ENCODE measurements at regions not wholly inside any gene's neighbourhood (a gene's known extent, or its start where the extent isn't known, plus 50 kb on each side); places are given as distances from the start of the nearest gene placed in this dataset.

DNA sequence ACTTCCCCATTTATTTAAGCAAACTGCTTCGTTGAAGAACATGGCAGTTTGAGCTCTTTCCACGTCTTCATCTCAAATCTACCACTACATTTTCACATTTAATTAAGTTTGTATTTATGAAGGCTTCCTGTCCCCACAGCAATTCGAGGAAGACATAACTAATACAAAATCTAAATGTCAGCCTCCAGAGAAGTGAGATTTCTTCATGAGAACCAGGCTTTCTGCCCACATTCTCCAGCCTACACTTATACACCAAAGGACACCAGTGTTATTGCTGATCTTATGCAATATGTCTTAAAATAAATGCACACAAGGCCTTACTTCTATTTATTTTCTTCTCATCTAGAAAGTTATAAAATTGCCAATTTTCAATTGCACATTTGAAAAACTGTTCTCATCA, 1209.3 kb upstream of the FAM98A start:
- Histone ChIP-seq H3K79me2 (ENCODE audit: insufficient read depth, low read length) (no peaks in the 10 kb centered on the region), H3K9me2 (replicated peaks; ENCODE audit: insufficient read depth, low read length) (no peaks in the 10 kb centered on the region), H3K4me3 (ENCODE audit: insufficient read depth, low read length, poor library complexity, severe bottlenecking) (no peak overlapping the region), H3K9ac (ENCODE audit: low read length) (no peak overlapping the region), H4K20me1 (ENCODE audit: low read depth, low read length) (no peaks in the 10 kb centered on the region), H3K4me2 (ENCODE audit: low read depth, low read length, poor library complexity, severe bottlenecking) (no peak overlapping the region), H3K9me3 (ENCODE audit: insufficient read depth, low read length) (no peaks in the 10 kb centered on the region), H3K36me3 (ENCODE audit: low read length) (no peaks in the 10 kb centered on the region), H3K27ac (ENCODE audit: low read depth, low read length) (no peak overlapping the region), H3F3A (ENCODE audit: insufficient read depth) (no peaks in the 10 kb centered on the region), H3K27me3 (ENCODE audit: low read length) (no peaks in the 10 kb centered on the region), H2AFZ (ENCODE audit: low read depth, low read length, severe bottlenecking) (no peak overlapping the region)
- TF ChIP-seq, protein P1, sequence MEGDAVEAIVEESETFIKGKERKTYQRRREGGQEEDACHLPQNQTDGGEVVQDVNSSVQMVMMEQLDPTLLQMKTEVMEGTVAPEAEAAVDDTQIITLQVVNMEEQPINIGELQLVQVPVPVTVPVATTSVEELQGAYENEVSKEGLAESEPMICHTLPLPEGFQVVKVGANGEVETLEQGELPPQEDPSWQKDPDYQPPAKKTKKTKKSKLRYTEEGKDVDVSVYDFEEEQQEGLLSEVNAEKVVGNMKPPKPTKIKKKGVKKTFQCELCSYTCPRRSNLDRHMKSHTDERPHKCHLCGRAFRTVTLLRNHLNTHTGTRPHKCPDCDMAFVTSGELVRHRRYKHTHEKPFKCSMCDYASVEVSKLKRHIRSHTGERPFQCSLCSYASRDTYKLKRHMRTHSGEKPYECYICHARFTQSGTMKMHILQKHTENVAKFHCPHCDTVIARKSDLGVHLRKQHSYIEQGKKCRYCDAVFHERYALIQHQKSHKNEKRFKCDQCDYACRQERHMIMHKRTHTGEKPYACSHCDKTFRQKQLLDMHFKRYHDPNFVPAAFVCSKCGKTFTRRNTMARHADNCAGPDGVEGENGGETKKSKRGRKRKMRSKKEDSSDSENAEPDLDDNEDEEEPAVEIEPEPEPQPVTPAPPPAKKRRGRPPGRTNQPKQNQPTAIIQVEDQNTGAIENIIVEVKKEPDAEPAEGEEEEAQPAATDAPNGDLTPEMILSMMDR (IDR thresholded peaks at IDR 0.05; ENCODE audit: insufficient read depth, low read length, poor library complexity, severe bottlenecking): no peak
- no peak for TF ChIP-seq EZH2phosphoT487 (conservative IDR thresholded peaks at IDR 0.05; ENCODE audit: low read length)

DNA sequence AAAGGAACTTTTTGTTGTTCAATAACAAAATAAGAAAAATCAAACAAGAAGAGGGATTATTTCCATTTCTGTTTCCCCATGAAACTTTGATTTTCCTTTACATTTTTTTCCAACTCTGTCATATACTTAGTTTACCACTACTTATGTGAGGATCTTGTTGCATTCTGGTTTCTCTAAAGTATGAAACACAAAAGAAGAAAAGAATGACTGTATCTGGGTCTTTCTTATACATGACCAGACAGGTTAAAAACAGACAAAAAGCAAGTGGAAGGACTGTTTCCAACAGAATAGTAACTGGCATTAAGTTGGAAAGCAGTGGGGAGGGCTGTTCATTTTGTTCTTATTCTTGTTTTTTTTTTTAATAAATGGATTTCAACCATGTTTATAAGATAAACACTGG, 1207.8 kb upstream of the FAM98A start:
- H3K9ac ChIP-seq (ENCODE audit: low read length): no peak overlapping the region
- H3K27ac ChIP-seq (ENCODE audit: low read depth, low read length): no peak overlapping the region
- no peak for TF ChIP-seq EZH2phosphoT487 (conservative IDR thresholded peaks at IDR 0.05; ENCODE audit: low read length)
- TF ChIP-seq, protein P1 (IDR thresholded peaks at IDR 0.05; ENCODE audit: insufficient read depth, low read length, poor library complexity, severe bottlenecking): no peak
- H2AFZ ChIP-seq (ENCODE audit: low read depth, low read length, severe bottlenecking): no peak overlapping the region
- no peaks in the 10 kb centered on the region for H3K36me3 ChIP-seq (ENCODE audit: low read length)
- no peaks in the 10 kb centered on the region for H3K9me3 ChIP-seq (ENCODE audit: insufficient read depth, low read length)
- no peak overlapping the region for H3K4me2 ChIP-seq (ENCODE audit: low read depth, low read length, poor library complexity, severe bottlenecking)
- H3K27me3 ChIP-seq (ENCODE audit: low read length): no peaks in the 10 kb centered on the region
- no peaks in the 10 kb centered on the region for H3F3A ChIP-seq (ENCODE audit: insufficient read depth)
- no peak overlapping the region for H3K4me3 ChIP-seq (ENCODE audit: insufficient read depth, low read length, poor library complexity, severe bottlenecking)
- no peaks in the 10 kb centered on the region for H3K9me2 ChIP-seq (replicated peaks; ENCODE audit: insufficient read depth, low read length)
- H3K79me2 ChIP-seq (ENCODE audit: insufficient read depth, low read length): no peaks in the 10 kb centered on the region
- no peaks in the 10 kb centered on the region for H4K20me1 ChIP-seq (ENCODE audit: low read depth, low read length)

- H2AFZ ChIP-seq (ENCODE audit: low read depth, low read length, severe bottlenecking): no peak overlapping the region
- no peaks in the 10 kb centered on the region for H3K9me3 ChIP-seq (ENCODE audit: insufficient read depth, low read length)
- H3K4me2 ChIP-seq (ENCODE audit: low read depth, low read length, poor library complexity, severe bottlenecking): no peak overlapping the region
- no peaks in the 10 kb centered on the region for H3K79me2 ChIP-seq (ENCODE audit: insufficient read depth, low read length)
- no peaks in the 10 kb centered on the region for H3F3A ChIP-seq (ENCODE audit: insufficient read depth)
- no peak overlapping the region for H3K9ac ChIP-seq (ENCODE audit: low read length)
- H3K36me3 ChIP-seq (ENCODE audit: low read length): no peaks in the 10 kb centered on the region
- H3K4me3 ChIP-seq (ENCODE audit: insufficient read depth, low read length, poor library complexity, severe bottlenecking): no peak overlapping the region
- no peaks in the 10 kb centered on the region for H3K9me2 ChIP-seq (replicated peaks; ENCODE audit: insufficient read depth, low read length)
- no peaks in the 10 kb centered on the region for H3K27me3 ChIP-seq (ENCODE audit: low read length)
- no peak for TF ChIP-seq EZH2phosphoT487 (conservative IDR thresholded peaks at IDR 0.05; ENCODE audit: low read length)
- TF ChIP-seq, protein P1 (IDR thresholded peaks at IDR 0.05; ENCODE audit: insufficient read depth, low read length, poor library complexity, severe bottlenecking): no peak
- H4K20me1 ChIP-seq (ENCODE audit: low read depth, low read length): no peaks in the 10 kb centered on the region
- H3K27ac ChIP-seq (ENCODE audit: low read depth, low read length): no peak overlapping the region
Measured at GRCh38 chr2:34806396-34806795, 1207.3 kb upstream of the FAM98A start.

Data from SU-DHL-6 (cell line).